Prostate gland (tissue), 2 donors: ENCODE measurements at regions not wholly inside any gene's neighbourhood (a gene's known extent, or its start where the extent isn't known, plus 50 kb on each side); places are given as distances from the start of the nearest gene placed in this dataset.

Experiments used
- CTCF ChIP-seq, 4 experiments: fragments of 200-600 bp in 2 of 4; fragments of 450-650 bp in 2 of 4; sonication (generic) in 2 of 4; IDR thresholded peaks; 1 replicate in 3 of 4; 2 replicates in 1 of 4; pipeline ENCODE4 v1.5.1; 2016 to 2019; ENCODE audit warnings: antibody characterized with exemption in 4 of 4, mild to moderate bottlenecking in 2 of 4, moderate library complexity in 2 of 4
- POLR2A ChIP-seq: fragments of 450-650 bp; IDR thresholded peaks from one replicate; pipeline ENCODE4 v1.6.1; 2016; ENCODE audit warnings: antibody characterized with exemption, mild to moderate bottlenecking
- POLR2AphosphoS5 ChIP-seq: sonication (generic); formaldehyde crosslinking; IDR thresholded peaks from one replicate; pipeline ENCODE4 v1.6.1; 2017; ENCODE audit warnings: antibody characterized with exemption

GRCh38 chr3:124658270-124658669 lies 72.0 kb upstream of the UMPS start:
- no peak for TF ChIP-seq CTCF (IDR thresholded peaks at IDR 0.05)
- no peak for TF ChIP-seq POLR2A
- no peak for TF ChIP-seq POLR2AphosphoS5
